Glomerular endothelial cell (primary cell): ENCODE measurements at regions not wholly inside any gene's neighbourhood (a gene's known extent, or its start where the extent isn't known, plus 50 kb on each side); places are given as distances from the start of the nearest gene placed in this dataset.

Experiments
- DNase-seq: peaks from one replicate; pipeline ENCODE4 v3.0.0-alpha.2; 2011; ENCODE audit warnings: low read depth, low spot score; ENCODE audit errors: extremely low read depth

GRCh38 chr13:34037636-34038540 lies 219.9 kb downstream of the RFC3 start:
- no peak for DNase-seq

- DNase-seq, result no peak
Observed at GRCh38 chr13:34038541-34039068, 220.7 kb downstream of the RFC3 start.

- DNase-seq, result no peak
Observed at GRCh38 chr13:34039678-34040077, 221.7 kb downstream of the RFC3 start.

- no peak for DNase-seq
Observed at GRCh38 chr13:34040863-34041262, 222.9 kb downstream of the RFC3 start.

GRCh38 chr13:34044041-34044440 lies 226.1 kb downstream of the RFC3 start:
- DNase-seq, result no peak

GRCh38 chr13:34044660-34045080 lies 226.7 kb downstream of the RFC3 start:
- no peak for DNase-seq

- no peak for DNase-seq
Observed at GRCh38 chr13:34046457-34046856, 228.5 kb downstream of the RFC3 start.

GRCh38 chr13:34048652-34049051 lies 230.7 kb downstream of the RFC3 start:
- no peak for DNase-seq

GRCh38 chr13:34056733-34057258 lies 238.8 kb downstream of the RFC3 start:
- no peak for DNase-seq

GRCh38 chr13:34064456-34065205 lies 246.7 kb downstream of the RFC3 start:
- DNase-seq, result no peak

GRCh38 chr13:34065928-34066327 lies 248.0 kb downstream of the RFC3 start:
- no peak for DNase-seq

GRCh38 chr13:34066344-34066743 lies 248.4 kb downstream of the RFC3 start:
- DNase-seq, result no peak

- no peak for DNase-seq
Observed at GRCh38 chr13:34070006-34070405, 252.1 kb downstream of the RFC3 start.

- DNase-seq, result no peak
Observed at GRCh38 chr13:34070544-34071303, 252.8 kb downstream of the RFC3 start.

- no peak for DNase-seq
Observed at GRCh38 chr13:34076319-34076718, 258.4 kb downstream of the RFC3 start.

GRCh38 chr13:34076943-34077703 lies 259.2 kb downstream of the RFC3 start:
- no peak for DNase-seq

GRCh38 chr13:34078334-34078999 lies 260.5 kb downstream of the RFC3 start:
- DNase-seq, result no peak

GRCh38 chr13:34085204-34085603 lies 267.3 kb downstream of the RFC3 start:
- no peak for DNase-seq

- DNase-seq, result no peak
Observed at GRCh38 chr13:34086281-34086680, 268.3 kb downstream of the RFC3 start.
